Hematopoietic multipotent progenitor cell treated with erythropoietin and hydrocortisone succinate and interleukin-3 and kit ligand, for 4 days (in vitro differentiated cells): ENCODE measurements at regions not wholly inside any gene's neighbourhood (a gene's known extent, or its start where the extent isn't known, plus 50 kb on each side); places are given as distances from the start of the nearest gene placed in this dataset.
"Not testable (repeated sequence)": the region's sequence is repeated elsewhere in the genome, so short reads cannot be mapped to it uniquely, and the experiment has no call there.

ENCODE experiments used
- DNase-seq: peaks from one replicate; pipeline ENCODE4 v3.0.0-alpha.2; 2015

DNA sequence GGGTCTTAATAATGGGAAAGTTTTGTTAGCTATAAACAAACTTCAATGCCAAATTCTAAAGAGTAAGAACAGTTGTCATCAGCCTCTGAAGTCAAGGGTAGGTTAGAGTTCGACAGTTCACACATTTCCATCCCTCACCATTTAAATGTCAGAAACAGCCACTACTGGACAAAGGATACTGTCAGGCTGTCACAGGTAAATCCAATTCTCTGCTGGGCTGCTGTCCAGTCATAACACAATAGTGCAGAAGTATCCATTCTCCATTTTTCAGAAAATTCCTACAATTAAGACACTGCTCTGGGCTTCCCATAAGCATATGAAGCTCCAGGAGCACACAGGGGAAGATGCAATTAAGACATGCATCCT lies 221.4 kb downstream of the RPS29 start:
- no peak for DNase-seq

DNA sequence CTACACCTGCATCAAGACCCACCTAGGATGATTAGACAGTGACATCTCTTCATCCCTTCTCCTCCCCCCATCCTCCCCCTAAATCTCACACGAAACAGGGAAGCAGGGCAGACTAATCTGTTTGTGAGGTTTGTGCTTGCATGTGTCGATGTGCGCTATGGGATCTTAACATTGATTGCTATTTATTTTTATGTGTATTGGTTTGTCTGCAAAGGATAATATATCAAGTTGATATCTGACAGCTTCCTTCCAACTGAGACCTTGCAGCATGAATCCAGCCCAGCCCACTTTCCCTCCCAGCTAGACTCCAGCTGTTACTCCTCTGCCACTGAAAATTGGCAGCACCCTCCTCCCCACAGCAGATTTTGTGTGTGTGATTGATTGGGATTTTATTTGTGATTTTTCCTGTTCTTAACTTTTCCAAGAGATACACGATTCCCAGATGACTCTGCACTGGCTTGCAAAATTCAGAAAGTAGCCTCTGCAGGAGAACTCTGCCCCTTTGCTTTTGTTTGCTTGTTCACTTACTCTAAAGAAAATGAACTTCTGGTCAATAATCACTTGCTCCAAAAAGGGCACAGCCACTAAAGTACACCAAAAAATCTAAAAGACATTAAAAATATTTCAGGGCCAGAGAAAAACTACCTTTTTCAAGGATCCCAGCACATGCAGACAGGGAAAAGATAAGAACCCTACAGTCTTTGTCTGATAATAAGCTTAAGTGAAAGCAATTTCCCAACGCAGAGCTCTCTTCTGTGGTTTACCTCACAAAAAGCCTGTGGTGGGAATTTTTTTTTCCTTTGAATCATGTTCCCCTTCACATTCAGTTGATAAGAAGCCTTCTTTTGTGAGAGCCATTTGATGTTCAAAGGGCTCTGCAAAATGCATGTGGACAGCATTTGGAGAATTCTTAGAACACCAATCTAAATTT lies 222.1 kb downstream of the RPS29 start:
- DNase-seq, result peak; percentile 20

- DNase-seq, result no peak
Observed at GRCh38 chr14:49362916-49363315, 223.3 kb downstream of the RPS29 start.

DNA sequence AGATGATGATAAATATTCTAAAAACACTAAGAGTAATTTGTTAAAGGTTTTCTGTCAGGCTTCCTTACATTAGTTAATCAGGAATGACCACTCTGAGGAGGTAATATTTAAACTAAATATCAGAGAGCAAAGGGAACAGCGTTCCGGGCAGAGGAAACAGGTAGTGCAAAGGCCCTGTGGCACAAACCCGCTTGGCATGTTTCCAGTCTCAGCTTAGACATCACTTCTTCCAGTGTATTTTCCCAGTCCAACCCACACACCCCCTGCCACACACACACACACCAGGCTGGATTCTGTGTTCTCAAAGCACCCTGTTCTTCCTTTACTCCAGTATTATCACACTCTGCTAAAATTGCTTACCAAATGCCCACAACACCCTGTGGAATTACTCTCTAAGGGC lies 247.1 kb downstream of the RPS29 start:
- no peak for DNase-seq

DNA sequence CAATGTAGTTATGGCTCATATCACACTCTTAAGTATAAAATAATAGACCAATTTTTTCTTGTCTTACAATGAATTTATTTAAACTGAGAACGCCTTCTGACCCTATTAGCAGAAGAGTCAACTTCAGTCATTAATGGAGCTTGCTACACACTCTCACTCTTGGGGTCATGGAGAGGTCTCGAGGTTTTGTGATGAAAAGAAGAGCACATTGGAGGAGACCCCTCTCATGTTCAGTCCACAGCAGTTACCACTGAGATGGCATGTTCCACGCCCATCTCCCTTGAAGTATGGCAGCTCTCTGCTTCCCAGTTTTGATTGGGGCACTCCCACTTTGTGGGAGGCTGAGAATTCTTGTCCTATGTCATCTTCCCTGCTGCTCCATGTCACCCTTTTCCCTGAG lies 266.4 kb downstream of the RPS29 start:
- no peak for DNase-seq

DNA sequence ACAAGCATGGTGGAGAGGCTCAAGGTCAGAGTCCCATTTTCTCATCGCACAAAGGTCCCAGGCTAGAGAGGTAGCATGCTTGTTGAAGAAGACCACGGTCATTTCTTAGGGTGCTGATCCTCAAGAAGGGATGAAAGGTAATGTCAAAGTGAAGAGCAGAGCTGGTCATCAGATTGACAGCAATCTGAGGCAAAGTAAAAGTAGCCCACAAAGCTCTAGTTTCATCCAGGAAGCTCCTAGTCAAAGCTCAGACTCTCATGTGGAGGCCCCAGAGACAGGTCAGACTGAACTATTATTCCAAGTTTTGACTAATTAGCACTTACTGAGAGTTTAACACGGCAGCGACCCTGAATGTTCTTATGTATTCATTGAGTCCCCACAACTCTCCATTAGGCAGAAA lies 270.6 kb downstream of the RPS29 start:
- no peak for DNase-seq

GRCh38 chr14:49314737-49315136 lies 271.4 kb downstream of the RPS29 start:
- DNase-seq, result no peak

- DNase-seq, result no peak
Observed at GRCh38 chr14:49313108-49313507, 273.1 kb downstream of the RPS29 start.

DNA sequence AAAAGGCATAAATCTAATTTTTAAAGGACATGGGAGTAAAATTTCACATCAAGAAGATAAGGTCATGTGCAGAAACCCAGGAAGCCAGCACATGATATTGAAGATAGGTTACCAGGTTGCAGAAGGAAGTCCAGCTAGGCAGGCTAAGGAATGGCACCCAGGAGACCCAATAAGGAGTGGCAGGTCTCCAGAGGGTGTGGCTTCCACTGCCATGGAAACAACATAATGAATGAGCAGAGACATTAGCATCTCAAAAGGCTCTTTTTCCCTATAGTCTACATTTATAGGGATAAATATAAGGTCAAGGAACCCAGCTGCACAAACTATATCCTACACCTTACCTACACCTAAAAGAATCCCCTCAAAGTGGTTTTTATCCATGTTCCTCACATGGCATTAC lies 275.9 kb downstream of the RPS29 start:
- DNase-seq, result no peak

DNA sequence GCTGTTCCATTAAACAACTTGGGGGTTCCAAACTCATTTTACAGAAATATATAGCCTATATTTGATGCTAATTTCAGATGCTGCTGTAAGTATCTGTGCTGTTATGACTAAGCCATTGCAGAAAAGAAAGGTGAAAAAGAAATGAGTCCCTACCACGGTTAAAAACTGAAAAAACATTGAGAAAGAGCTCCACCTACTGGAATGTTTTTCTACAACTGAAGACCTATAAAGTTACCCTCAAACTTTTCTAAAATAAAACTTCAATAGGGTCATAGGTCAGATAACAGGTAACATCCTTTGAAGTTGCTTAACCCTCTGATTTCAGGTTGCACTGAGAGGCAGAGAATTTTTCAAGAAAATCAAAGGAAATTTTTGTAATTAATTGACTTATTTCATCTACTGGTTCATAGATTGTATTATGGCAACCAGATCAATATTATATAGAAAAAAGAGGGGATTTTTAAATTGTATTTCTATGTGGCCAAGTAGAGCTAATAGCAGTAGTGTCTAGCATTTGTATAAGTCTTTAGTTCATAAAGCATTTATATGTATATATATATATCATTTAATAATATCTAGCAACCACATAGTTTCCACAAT lies 279.9 kb downstream of the RPS29 start:
- peak; percentile 56 for DNase-seq

DNA sequence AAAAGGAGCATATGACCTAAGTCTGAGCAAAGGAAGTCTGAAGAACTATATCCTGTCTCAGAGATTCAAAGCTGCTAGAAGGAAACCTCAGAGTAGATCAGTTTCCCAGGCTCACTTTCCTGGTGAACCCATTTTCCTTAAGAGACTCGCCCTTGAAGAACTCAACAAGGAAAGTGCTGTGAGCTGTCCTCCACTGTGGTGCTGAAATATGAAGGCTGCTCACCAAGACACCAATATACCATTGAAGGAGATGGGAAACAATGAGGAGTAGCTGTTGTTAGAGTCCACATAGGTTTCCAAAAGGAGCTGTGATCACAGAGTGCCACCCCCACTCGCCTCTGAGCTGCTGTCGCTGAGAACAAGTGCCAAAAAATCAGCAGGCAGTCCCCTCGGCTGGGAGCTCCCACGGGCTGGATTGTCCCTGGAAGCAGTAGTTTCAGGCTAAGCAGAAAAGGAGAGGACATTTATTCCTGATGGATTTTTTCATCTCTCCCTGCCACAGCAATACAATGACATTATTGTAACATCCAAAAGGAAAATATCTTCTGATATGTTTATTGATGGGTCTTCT lies 282.1 kb downstream of the RPS29 start:
- peak; percentile 53 for DNase-seq

GRCh38 chr14:49297102-49297501 lies 289.1 kb downstream of the RPS29 start:
- DNase-seq, result no peak

- DNase-seq, result no peak
Observed at GRCh38 chr14:49294621-49295148, 291.5 kb downstream of the RPS29 start.

GRCh38 chr14:49287004-49287403 lies 299.2 kb downstream of the RPS29 start:
- DNase-seq, result no peak

- no peak for DNase-seq
Observed at GRCh38 chr14:49286257-49286983, 299.8 kb downstream of the RPS29 start.

DNA sequence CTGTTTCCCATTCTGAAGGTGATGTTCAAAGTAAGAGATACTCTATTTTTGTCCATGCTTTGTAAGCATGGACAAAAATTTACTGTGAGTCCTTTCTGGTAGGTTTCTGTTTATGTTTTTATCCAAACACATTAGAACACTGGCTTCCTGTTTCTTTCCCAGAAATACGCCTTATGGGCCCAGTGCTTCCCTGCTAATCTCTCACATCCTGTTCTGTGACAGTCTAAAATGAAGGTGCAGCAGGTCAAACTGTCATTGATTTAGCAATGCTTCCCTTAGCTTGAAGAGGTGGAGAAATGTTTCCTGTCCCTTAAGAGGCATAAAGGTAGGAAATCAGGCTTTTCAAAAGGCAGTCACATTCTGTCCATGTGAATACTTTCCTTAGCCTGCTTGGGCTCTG lies 305.6 kb downstream of the RPS29 start:
- no peak for DNase-seq

DNA sequence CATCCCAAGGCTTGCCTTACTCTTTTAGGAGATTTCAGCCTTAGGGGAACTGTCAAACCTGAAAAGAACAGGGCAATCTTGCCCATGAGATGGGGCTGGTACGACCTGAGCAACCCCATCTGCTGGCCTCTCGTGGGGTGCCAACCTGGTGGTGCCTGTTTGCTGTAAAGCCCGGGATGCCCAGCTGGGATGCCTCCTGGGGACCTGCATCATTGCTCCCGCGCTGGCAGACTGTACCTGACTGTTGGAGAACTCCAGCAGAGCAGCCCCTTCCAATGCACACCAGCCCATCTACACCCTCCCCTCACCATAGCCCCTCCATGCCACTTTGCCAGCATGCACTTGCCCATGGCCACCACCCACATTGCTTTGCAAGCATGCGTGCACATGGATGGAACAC lies 335.7 kb downstream of the RPS29 start:
- no peak for DNase-seq

DNA sequence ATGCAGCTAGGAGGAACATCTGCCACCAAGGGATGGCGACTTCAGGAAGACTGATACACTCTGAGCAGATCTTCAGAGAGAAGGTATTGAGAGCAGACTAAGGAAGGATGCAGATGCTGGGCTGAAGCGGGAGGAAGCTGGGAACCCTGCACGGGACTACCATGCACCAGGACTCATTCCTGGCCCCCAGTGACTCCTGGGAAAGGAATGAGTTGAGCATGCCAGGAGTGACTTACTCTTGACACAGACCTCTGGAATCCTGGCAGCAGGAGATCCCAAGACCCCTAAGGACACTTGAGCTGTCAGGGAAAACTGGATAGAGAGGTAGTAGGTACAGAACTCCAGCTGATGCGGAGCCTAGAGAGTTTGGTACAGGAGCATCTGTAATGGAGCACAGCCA lies 336.1 kb downstream of the RPS29 start:
- DNase-seq, result no peak

- no peak for DNase-seq
Observed at GRCh38 chr14:49249022-49249421, 337.2 kb downstream of the RPS29 start.

DNA sequence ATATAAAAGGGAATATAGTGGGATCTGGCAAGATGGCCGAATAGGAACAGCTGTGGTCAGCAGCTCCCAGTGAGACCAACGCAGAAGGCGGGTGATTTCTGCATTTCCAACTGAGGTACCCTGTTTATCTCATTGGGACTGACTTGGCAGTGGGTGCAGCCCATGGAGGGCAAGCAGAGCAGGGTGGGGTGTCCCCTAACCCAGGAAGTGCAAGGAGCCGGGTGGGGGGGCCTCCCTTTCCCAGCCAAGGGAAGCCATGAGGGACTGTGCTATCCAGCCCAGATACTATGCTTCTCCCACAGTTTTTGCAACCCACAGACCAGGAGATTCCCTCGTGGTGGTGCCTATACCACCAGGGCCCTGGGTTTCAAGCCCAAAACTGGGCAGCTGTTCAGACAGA lies 342.4 kb downstream of the RPS29 start:
- not testable (repeated sequence) for DNase-seq

- DNase-seq, result no peak
Observed at GRCh38 chr14:49240383-49240782, 345.8 kb downstream of the RPS29 start.

- no peak for DNase-seq
Observed at GRCh38 chr14:49228552-49228951, 357.6 kb downstream of the RPS29 start.

DNA sequence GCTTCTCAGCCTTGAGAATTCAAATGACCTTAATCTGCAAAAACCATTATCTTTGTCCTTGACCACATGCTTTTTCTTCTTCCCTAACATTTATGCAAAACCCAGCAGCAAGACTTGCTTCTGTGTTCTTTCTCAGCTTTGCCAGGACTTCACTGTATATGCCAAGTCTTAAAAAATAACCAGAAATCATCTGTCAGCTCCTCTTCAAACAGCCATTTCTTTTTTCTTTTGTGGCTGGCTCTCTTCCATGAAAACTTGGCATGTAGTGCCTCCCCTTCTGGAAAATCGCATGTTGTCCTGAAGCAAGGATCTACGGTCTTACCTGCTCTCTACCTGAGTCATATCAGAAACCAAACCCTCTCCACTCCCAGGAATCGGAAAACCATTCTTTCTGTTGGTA lies 364.9 kb downstream of the RPS29 start:
- no peak for DNase-seq
